ENCODE measurements at regions not wholly inside any gene's neighbourhood (a gene's known extent, or its start where the extent isn't known, plus 50 kb on each side); places are given as distances from the start of the nearest gene placed in this dataset.

GRCh38 chr3:117799387-117799735 is 1089.8 kb downstream of the TUSC7 start:
- intact Hi-C loops (cut with DNase I; ENCODE audit: low total_unique reads), result no loop called here
- H3K27ac ChIP-seq, result no peak overlapping the region
- H3K9me3 ChIP-seq, result no peaks in the 10 kb centered on the region
- peaks cover 0 to 17% (median 0%) of the 10 kb centered on the region in 4 donors for H3K4me1 ChIP-seq
- no peak for TF ChIP-seq CTCF (IDR thresholded peaks at IDR 0.05)
- H3K36me3 ChIP-seq, result no peaks in the 10 kb centered on the region
- H3K27me3 ChIP-seq, result no peaks in the 10 kb centered on the region
- no peak overlapping the region for H3K4me3 ChIP-seq
- no peak for DNase-seq

- no peak for DNase-seq
- Histone ChIP-seq H3K27ac (no peak overlapping the region), H3K4me3 (no peak overlapping the region), H3K9me3 (no peaks in the 10 kb centered on the region), H3K4me1 (peaks cover 0 to 17% (median 0%) of the 10 kb centered on the region in 4 donors), H3K27me3 (no peaks in the 10 kb centered on the region), H3K36me3 (no peaks in the 10 kb centered on the region)
- intact Hi-C loops (cut with DNase I; ENCODE audit: low total_unique reads), result no loop called here
- TF ChIP-seq CTCF (IDR thresholded peaks at IDR 0.05), result no peak
Measured at GRCh38 chr3:117801912-117802239, 1092.3 kb downstream of the TUSC7 start.

- H3K4me3 ChIP-seq, result no peak overlapping the region
- TF ChIP-seq CTCF (IDR thresholded peaks at IDR 0.05), result no peak
- DNase-seq, result no peak
- H3K9me3 ChIP-seq, result no peaks in the 10 kb centered on the region
- peaks cover 0 to 4% (median 0%) of the 10 kb centered on the region in 4 donors for H3K4me1 ChIP-seq
- H3K27ac ChIP-seq, result no peak overlapping the region
- intact Hi-C loops (cut with DNase I; ENCODE audit: low total_unique reads), result no loop called here
- no peaks in the 10 kb centered on the region for H3K36me3 ChIP-seq
- H3K27me3 ChIP-seq, result no peaks in the 10 kb centered on the region
Measured at GRCh38 chr3:117809186-117810081, 1099.9 kb downstream of the TUSC7 start.

- TF ChIP-seq CTCF (IDR thresholded peaks at IDR 0.05), result no peak
- DNase-seq, result no peak
- no peak overlapping the region for H3K27ac ChIP-seq
Measured at GRCh38 chr3:117811786-117812185, 1102.2 kb downstream of the TUSC7 start.

GRCh38 chr3:117814975-117815374 is 1105.4 kb downstream of the TUSC7 start:
- Histone ChIP-seq H3K4me3 (no peak overlapping the region), H3K4me1 (no peaks in the 10 kb centered on the region), H3K27me3 (no peaks in the 10 kb centered on the region), H3K27ac (no peak overlapping the region), H3K9me3 (no peaks in the 10 kb centered on the region), H3K36me3 (no peaks in the 10 kb centered on the region)
- no peak for TF ChIP-seq CTCF (IDR thresholded peaks at IDR 0.05)
- intact Hi-C loops (cut with DNase I; ENCODE audit: low total_unique reads), result no loop called here
- DNase-seq, result no peak

More at GRCh38 chr3:117811786-117812185, 1102.2 kb downstream of the TUSC7 start:
- Histone ChIP-seq H3K27me3 (no peaks in the 10 kb centered on the region), H3K4me1 (peaks cover 0 to 4% (median 0%) of the 10 kb centered on the region in 4 donors), H3K9me3 (no peaks in the 10 kb centered on the region), H3K4me3 (no peak overlapping the region), H3K36me3 (no peaks in the 10 kb centered on the region)
- intact Hi-C loops (cut with DNase I; ENCODE audit: low total_unique reads), result no loop called here
